PC-9 (cell line): ENCODE measurements at regions not wholly inside any gene's neighbourhood (a gene's known extent, or its start where the extent isn't known, plus 50 kb on each side); places are given as distances from the start of the nearest gene placed in this dataset.

Experiments
- BruUV-seq: library from RNA; stranded (reverse); fragments of 400-500 nt; replicated peaks from 2 replicates; lab custom pipeline; 2021; lab: Mats Ljungman, UMichigan
- CTCF ChIA-PET: fragments of 300-600 bp; sonication (Branson Sonifier 250); formaldehyde crosslinking; loops from one replicate; lab custom pipeline; 2022; ENCODE audit warnings: antibody characterized with exemption; lab: Charles Lee
- POLR2A ChIA-PET: fragments of 300-600 bp; sonication (Branson Sonifier 250); formaldehyde crosslinking; loops from one replicate; lab custom pipeline; 2022; ENCODE audit warnings: antibody characterized with exemption; ENCODE audit not compliant: unreplicated experiment; lab: Charles Lee
- DNase-seq, 2 experiments: peaks; one replicate each; pipeline versions ENCODE4 v3.0.0 to v3.0.0-alpha.2; 2015 to 2022; ENCODE audit warnings: mixed read lengths in 1 of 2
- H2AFZ ChIP-seq: fragments of 200-600 bp; sonication (generic); 2 replicates; pipeline ENCODE4 v1.8.1; 2017; ENCODE audit warnings: antibody characterized with exemption
- H3F3A ChIP-seq: fragments of 200-600 bp; sonication (generic); 2 replicates; pipeline ENCODE4 v1.8.1; 2017; ENCODE audit warnings: antibody characterized with exemption, mild to moderate bottlenecking, low read depth; ENCODE audit not compliant: insufficient read depth
- H3K27ac ChIP-seq: fragments of 200-600 bp; sonication (generic); 2 replicates; pipeline ENCODE4 v1.6.1; 2016; ENCODE audit warnings: mixed run types
- H3K27me3 ChIP-seq: fragments of 200-600 bp; sonication (generic); 2 replicates; pipeline ENCODE4 v1.6.1; 2016; ENCODE audit warnings: low read depth, mixed run types; ENCODE audit not compliant: insufficient read depth
- H3K36me3 ChIP-seq: fragments of 200-600 bp; sonication (generic); 2 replicates; pipeline ENCODE4 v1.6.1; 2016; ENCODE audit warnings: low read depth, mixed run types
- H3K4me1 ChIP-seq: fragments of 200-600 bp; sonication (generic); replicated peaks from 2 replicates; pipeline ENCODE4 v1.6.1; 2016; ENCODE audit warnings: mixed run types; ENCODE audit not compliant: insufficient read depth
- H3K4me2 ChIP-seq: fragments of 200-600 bp; sonication (generic); 2 replicates; pipeline ENCODE4 v1.6.1; 2017; ENCODE audit warnings: mixed run types
- H3K4me3 ChIP-seq: fragments of 200-600 bp; sonication (generic); 2 replicates; pipeline ENCODE4 v1.6.1; 2016; ENCODE audit warnings: mixed run types
- H3K79me2 ChIP-seq: fragments of 200-600 bp; sonication (generic); 2 replicates; pipeline ENCODE4 v1.6.1; 2017; ENCODE audit warnings: low read depth, mixed run types
- H3K9me2 ChIP-seq: fragments of 200-600 bp; sonication (generic); 2 replicates; pipeline ENCODE4 v1.8.1; 2017; ENCODE audit warnings: mild to moderate bottlenecking; ENCODE audit not compliant: insufficient read depth
- H3K9me3 ChIP-seq: fragments of 200-600 bp; sonication (generic); 2 replicates; pipeline ENCODE4 v1.8.1; 2016; ENCODE audit warnings: low read depth; ENCODE audit not compliant: insufficient read depth
- H4K20me1 ChIP-seq: fragments of 200-600 bp; sonication (generic); 2 replicates; pipeline ENCODE4 v1.8.1; 2017; ENCODE audit not compliant: insufficient read depth
- EZH2 ChIP-seq: fragments of 200-600 bp; sonication (generic); IDR thresholded peaks from 2 replicates; pipeline ENCODE4 v1.8.0; 2017; ENCODE audit warnings: antibody characterized with exemption, low read depth
- intact Hi-C: fragments of 100-400 bp; cut with micrococcal nuclease; formaldehyde crosslinking; loops from one replicate; pipeline ENCODE4 v1.10.0; 2022; ENCODE audit not compliant: unreplicated experiment
- TF ChIP-seq, protein P1 (sequence below): fragments of 200-600 bp; sonication (generic); conservative IDR thresholded peaks from 2 replicates; pipeline ENCODE4 v1.6.1; 2017; ENCODE audit warnings: mixed run types, antibody characterized with exemption, mild to moderate bottlenecking, moderate library complexity

DNA sequence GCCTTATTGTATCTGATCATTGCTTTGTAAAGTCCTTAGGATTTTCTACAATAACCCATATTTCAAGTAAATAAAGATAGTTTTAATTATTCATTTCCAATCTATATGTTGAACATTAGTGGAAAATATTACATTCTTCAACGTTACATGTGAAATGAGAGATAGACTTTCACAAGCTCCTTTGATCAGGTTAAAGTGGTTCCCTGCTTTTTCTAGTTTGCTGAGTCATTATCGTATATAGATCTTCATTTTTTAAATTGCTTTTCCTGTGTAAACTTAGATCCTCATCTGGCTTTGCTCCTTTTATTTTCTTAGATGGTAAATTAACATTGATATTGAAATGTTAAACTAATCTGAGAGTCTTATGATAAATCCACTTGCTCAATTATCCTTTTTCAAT is 599.0 kb downstream of the TRAM1L1 start:
- POLR2A ChIA-PET: no interaction called here
- Histone ChIP-seq H3F3A (no peaks in the 10 kb centered on the region), H3K4me1 (no peaks in the 10 kb centered on the region), H3K27me3 (no peaks in the 10 kb centered on the region), H3K4me2 (no peak overlapping the region), H3K9me2 (no peaks in the 10 kb centered on the region), H2AFZ (no peak overlapping the region), H3K4me3 (no peak overlapping the region), H3K36me3 (no peaks in the 10 kb centered on the region), H3K27ac (no peak overlapping the region), H3K9me3 (no peaks in the 10 kb centered on the region), H4K20me1 (no peaks in the 10 kb centered on the region), H3K79me2 (no peaks in the 10 kb centered on the region)
- no peak for DNase-seq
- intact Hi-C loops: no loop called here
- CTCF ChIA-PET: no interaction called here
- BruUV-seq: no TSS peak
- no peak for TF ChIP-seq EZH2
- TF ChIP-seq, protein P1, sequence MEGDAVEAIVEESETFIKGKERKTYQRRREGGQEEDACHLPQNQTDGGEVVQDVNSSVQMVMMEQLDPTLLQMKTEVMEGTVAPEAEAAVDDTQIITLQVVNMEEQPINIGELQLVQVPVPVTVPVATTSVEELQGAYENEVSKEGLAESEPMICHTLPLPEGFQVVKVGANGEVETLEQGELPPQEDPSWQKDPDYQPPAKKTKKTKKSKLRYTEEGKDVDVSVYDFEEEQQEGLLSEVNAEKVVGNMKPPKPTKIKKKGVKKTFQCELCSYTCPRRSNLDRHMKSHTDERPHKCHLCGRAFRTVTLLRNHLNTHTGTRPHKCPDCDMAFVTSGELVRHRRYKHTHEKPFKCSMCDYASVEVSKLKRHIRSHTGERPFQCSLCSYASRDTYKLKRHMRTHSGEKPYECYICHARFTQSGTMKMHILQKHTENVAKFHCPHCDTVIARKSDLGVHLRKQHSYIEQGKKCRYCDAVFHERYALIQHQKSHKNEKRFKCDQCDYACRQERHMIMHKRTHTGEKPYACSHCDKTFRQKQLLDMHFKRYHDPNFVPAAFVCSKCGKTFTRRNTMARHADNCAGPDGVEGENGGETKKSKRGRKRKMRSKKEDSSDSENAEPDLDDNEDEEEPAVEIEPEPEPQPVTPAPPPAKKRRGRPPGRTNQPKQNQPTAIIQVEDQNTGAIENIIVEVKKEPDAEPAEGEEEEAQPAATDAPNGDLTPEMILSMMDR: no peak

DNA sequence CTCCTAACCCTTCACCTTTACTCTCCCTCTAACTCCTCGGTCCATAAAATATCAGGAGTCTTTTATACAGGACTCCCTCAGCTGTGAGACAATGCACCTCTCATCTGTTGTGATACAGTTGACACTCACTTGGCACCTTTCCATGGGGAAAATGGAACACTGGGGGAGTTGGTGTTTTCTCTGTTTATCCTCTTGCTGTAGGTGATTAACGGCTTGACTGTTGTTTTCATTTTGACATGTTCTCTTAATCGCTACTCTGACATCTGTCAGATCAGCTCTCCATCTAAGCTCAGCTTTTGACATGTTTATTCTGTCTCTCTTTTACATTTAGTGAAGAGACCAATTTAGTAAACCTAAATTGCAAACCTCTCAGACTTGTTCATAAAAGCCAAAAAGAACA is 604.8 kb downstream of the TRAM1L1 start:
- Histone ChIP-seq H3K36me3 (no peaks in the 10 kb centered on the region), H3K27ac (no peak overlapping the region), H3F3A (no peaks in the 10 kb centered on the region), H3K4me2 (no peak overlapping the region), H3K4me1 (no peaks in the 10 kb centered on the region), H3K9me2 (no peaks in the 10 kb centered on the region), H4K20me1 (no peaks in the 10 kb centered on the region), H3K79me2 (no peaks in the 10 kb centered on the region), H3K9me3 (no peaks in the 10 kb centered on the region), H3K4me3 (no peak overlapping the region), H3K27me3 (no peaks in the 10 kb centered on the region), H2AFZ (no peak overlapping the region)
- TF ChIP-seq EZH2: no peak
- TF ChIP-seq, protein P1: no peak
- ChIA-PET POLR2A (no interaction called here), CTCF (no interaction called here)
- BruUV-seq: no TSS peak
- DNase-seq: no peak
- intact Hi-C loops: no loop called here

DNA sequence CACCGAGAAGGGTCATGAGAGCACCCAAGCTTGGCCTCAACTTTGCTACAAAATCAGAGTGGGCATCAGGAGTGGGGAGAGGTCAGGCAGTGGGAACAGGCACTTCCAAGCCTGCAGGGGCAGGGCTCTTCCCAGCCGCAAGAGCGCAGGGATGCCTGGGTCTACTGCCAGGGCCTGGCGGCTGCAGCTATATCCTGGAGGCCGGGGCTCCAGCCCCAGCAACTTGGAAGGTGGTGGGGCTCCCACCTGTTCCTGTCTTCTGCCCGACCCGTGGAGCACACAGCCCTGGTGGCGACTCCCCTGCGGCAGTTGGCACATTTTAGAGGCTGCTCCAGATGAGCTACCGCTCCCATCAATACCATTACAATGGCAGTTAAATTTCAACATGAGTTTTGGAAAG is 607.0 kb downstream of the TRAM1L1 start:
- POLR2A ChIA-PET: no interaction called here
- TF ChIP-seq EZH2: no peak
- TF ChIP-seq, protein P1: no peak
- DNase-seq: no peak
- Histone ChIP-seq H2AFZ (no peak overlapping the region), H4K20me1 (no peaks in the 10 kb centered on the region), H3K27ac (no peak overlapping the region), H3K9me2 (no peaks in the 10 kb centered on the region), H3K4me3 (no peak overlapping the region), H3F3A (no peaks in the 10 kb centered on the region), H3K27me3 (no peaks in the 10 kb centered on the region), H3K79me2 (no peaks in the 10 kb centered on the region), H3K36me3 (no peaks in the 10 kb centered on the region), H3K9me3 (no peaks in the 10 kb centered on the region), H3K4me2 (no peak overlapping the region), H3K4me1 (no peaks in the 10 kb centered on the region)
- BruUV-seq: no TSS peak
- CTCF ChIA-PET: no interaction called here
- intact Hi-C loops: no loop called here
